ENCODE measurements at regions not wholly inside any gene's neighbourhood (a gene's known extent, or its start where the extent isn't known, plus 50 kb on each side); places are given as distances from the start of the nearest gene placed in this dataset.

DNA sequence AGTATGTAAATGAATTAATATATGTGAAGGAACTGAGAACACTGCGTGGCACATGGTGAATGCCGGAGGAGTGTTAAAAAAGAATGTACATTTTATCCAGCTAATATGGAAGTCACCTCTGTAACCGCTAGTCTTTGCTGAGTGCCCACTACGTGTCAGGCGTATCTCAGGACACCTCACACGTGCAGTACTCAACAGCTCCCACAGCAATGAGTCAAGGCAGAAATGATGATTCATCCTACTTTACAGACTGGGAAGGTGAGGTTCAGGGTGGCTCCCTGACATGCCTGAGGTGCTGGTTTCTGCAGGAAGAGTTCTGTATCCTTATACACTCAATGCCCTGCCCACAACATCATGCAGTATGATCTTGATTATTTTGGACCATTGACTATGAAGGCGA lies 487.0 kb downstream of the HAPSTR1 start:
- no peak for TF ChIP-seq POLR2A (IDR thresholded peaks at IDR 0.05)
- TF ChIP-seq, protein P1, sequence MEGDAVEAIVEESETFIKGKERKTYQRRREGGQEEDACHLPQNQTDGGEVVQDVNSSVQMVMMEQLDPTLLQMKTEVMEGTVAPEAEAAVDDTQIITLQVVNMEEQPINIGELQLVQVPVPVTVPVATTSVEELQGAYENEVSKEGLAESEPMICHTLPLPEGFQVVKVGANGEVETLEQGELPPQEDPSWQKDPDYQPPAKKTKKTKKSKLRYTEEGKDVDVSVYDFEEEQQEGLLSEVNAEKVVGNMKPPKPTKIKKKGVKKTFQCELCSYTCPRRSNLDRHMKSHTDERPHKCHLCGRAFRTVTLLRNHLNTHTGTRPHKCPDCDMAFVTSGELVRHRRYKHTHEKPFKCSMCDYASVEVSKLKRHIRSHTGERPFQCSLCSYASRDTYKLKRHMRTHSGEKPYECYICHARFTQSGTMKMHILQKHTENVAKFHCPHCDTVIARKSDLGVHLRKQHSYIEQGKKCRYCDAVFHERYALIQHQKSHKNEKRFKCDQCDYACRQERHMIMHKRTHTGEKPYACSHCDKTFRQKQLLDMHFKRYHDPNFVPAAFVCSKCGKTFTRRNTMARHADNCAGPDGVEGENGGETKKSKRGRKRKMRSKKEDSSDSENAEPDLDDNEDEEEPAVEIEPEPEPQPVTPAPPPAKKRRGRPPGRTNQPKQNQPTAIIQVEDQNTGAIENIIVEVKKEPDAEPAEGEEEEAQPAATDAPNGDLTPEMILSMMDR (IDR thresholded peaks at IDR 0.05), result no peak

Measured in body of pancreas (tissue), 4 donors.